SK-N-SH (cell line): ENCODE measurements at regions not wholly inside any gene's neighbourhood (a gene's known extent, or its start where the extent isn't known, plus 50 kb on each side); places are given as distances from the start of the nearest gene placed in this dataset.

Experiments used
- CTCF ChIA-PET: fragments of 300-600, 350-600 bp; formaldehyde crosslinking; extraction: SDS; loops from one replicate; lab custom pipeline; 2021; lab: Yijun Ruan, JAX
- POLR2A ChIA-PET: fragments of 350-600 bp; sonication (Branson Sonifier 250); formaldehyde crosslinking; extraction: SDS; loops from one replicate; lab custom pipeline; 2020; ENCODE audit warnings: antibody characterized with exemption, inconsistent platforms; lab: Yijun Ruan, JAX
- DNase-seq: peaks from one replicate; pipeline ENCODE4 v3.0.0; 2012
- H2AFZ ChIP-seq: fragments of 200-600 bp; sonication (generic); 2 replicates; pipeline ENCODE4 v1.8.1; 2016; ENCODE audit warnings: antibody characterized with exemption, mild to moderate bottlenecking, low read depth
- H3F3A ChIP-seq: fragments of 200-600 bp; sonication (generic); replicated peaks from 2 replicates; pipeline ENCODE3; 2016; ENCODE audit warnings: antibody characterized with exemption, mild to moderate bottlenecking; ENCODE audit not compliant: insufficient read depth
- H3K27ac ChIP-seq, 2 experiments: fragments of 200-500 bp in 1 of 2; fragments of 200-600 bp in 1 of 2; sonication (Bioruptor generic) in 1 of 2; sonication (generic), shearing (Covaris generic) in 1 of 2; 2 replicates each; pipeline versions ENCODE4 v1.5.1 to v1.6.1; 2014 to 2016; ENCODE audit warnings: low read depth in 2 of 2, inconsistent platforms in 1 of 2, low read length in 1 of 2, mild to moderate bottlenecking in 1 of 2, mixed read lengths in 1 of 2
- H3K27me3 ChIP-seq: fragments of 200-600 bp; sonication (generic), shearing (Covaris generic); 2 replicates; pipeline ENCODE4 v1.6.1; 2016; ENCODE audit warnings: mixed run types; ENCODE audit not compliant: insufficient read depth
- H3K36me3 ChIP-seq, 2 experiments: fragments of 200-500 bp in 1 of 2; fragments of 200-600 bp in 1 of 2; sonication (Bioruptor generic) in 1 of 2; sonication (generic) in 1 of 2; replicated peaks in 1 of 2; 2 replicates each; pipeline versions ENCODE3 to v1.5.1; 2014 to 2016; ENCODE audit warnings: low read length in 1 of 2, mild to moderate bottlenecking in 1 of 2; ENCODE audit not compliant: insufficient read depth in 2 of 2, control insufficient read depth in 1 of 2
- H3K4me1 ChIP-seq, 2 experiments: fragments of 200-500 bp in 1 of 2; fragments of 200-600 bp in 1 of 2; sonication (Bioruptor generic) in 1 of 2; sonication (generic), shearing (Covaris generic) in 1 of 2; 2 replicates each; pipeline versions ENCODE4 v1.5.1 to v1.6.1; 2014 to 2016; ENCODE audit warnings: low read depth in 1 of 2, low read length in 1 of 2, mixed run types in 1 of 2; ENCODE audit not compliant: insufficient read depth in 2 of 2, control insufficient read depth in 1 of 2
- H3K4me2 ChIP-seq: fragments of 200-600 bp; sonication (generic), shearing (Covaris generic); 2 replicates; pipeline ENCODE4 v1.6.1; 2017; ENCODE audit warnings: mixed run types
- H3K4me3 ChIP-seq, 2 experiments: fragments of 200-500 bp in 1 of 2; fragments of 200-600 bp in 1 of 2; sonication (Bioruptor generic) in 1 of 2; sonication (generic), shearing (Covaris generic) in 1 of 2; 2 replicates each; pipeline versions ENCODE4 v1.5.1 to v1.8.1; 2014 to 2016; ENCODE audit warnings: low read depth in 2 of 2, inconsistent platforms in 1 of 2, low read length in 1 of 2, mild to moderate bottlenecking in 1 of 2, mixed read lengths in 1 of 2, moderate library complexity in 1 of 2
- H3K79me2 ChIP-seq: fragments of 200-600 bp; sonication (generic); 2 replicates; pipeline ENCODE4 v1.8.1; 2017; ENCODE audit warnings: mild to moderate bottlenecking; ENCODE audit not compliant: insufficient read depth
- H3K9ac ChIP-seq: fragments of 200-600 bp; sonication (generic); 2 replicates; pipeline ENCODE4 v1.6.1; 2017; ENCODE audit warnings: mixed run types
- H3K9me2 ChIP-seq: fragments of 200-600 bp; sonication (generic); 2 replicates; pipeline ENCODE4 v1.6.1; 2017; ENCODE audit warnings: mixed run types
- H3K9me3 ChIP-seq: fragments of 200-600 bp; sonication (generic); 2 replicates; pipeline ENCODE4 v1.6.1; 2017; ENCODE audit warnings: mixed run types, mild to moderate bottlenecking, moderate library complexity
- H4K20me1 ChIP-seq: fragments of 200-600 bp; sonication (generic); 2 replicates; pipeline ENCODE4 v1.6.1; 2017; ENCODE audit warnings: mild to moderate bottlenecking, mixed run types; ENCODE audit not compliant: insufficient read depth
- CHD2 ChIP-seq: fragments of 150-350 bp; IDR thresholded peaks from 2 replicates; pipeline ENCODE4 v1.6.1; 2018; ENCODE audit warnings: low read length; ENCODE audit not compliant: partially characterized antibody
- EZH2phosphoT487 ChIP-seq: fragments of 200-600 bp; sonication (generic); IDR thresholded peaks from 2 replicates; pipeline ENCODE4 v1.6.1; 2017; ENCODE audit warnings: low read depth, mixed run types, mild to moderate bottlenecking, antibody characterized with exemption, moderate library complexity, borderline replicate concordance
- FOSL2 ChIP-seq: IDR thresholded peaks from 2 replicates; pipeline ENCODE4 v1.4.0; 2012; ENCODE audit warnings: low read depth, mild to moderate bottlenecking, moderate library complexity, borderline replicate concordance
- GABPA ChIP-seq: IDR thresholded peaks from 2 replicates; pipeline ENCODE4 v1.4.0; 2012; ENCODE audit warnings: low read depth, mild to moderate bottlenecking
- GATA2 ChIP-seq: sonication (generic); formaldehyde crosslinking; IDR thresholded peaks from 2 replicates; pipeline ENCODE4 v1.5.0; 2020; ENCODE audit warnings: mild to moderate bottlenecking, missing genetic modification reagents
- JUND ChIP-seq: IDR thresholded peaks from 2 replicates; pipeline ENCODE4 v1.4.0; 2012
- MEF2A ChIP-seq: IDR thresholded peaks from 2 replicates; pipeline ENCODE4 v1.4.0; 2012; ENCODE audit warnings: low read depth, borderline replicate concordance
- MXI1 ChIP-seq: IDR thresholded peaks from 2 replicates; pipeline ENCODE4 v1.6.1; 2012; ENCODE audit warnings: mild to moderate bottlenecking, low read depth, low read length, improper control_type of control experiment
- NFIC ChIP-seq: IDR thresholded peaks from 2 replicates; pipeline ENCODE4 v1.4.0; 2012; ENCODE audit warnings: borderline replicate concordance
- NRF1 ChIP-seq: IDR thresholded peaks from 2 replicates; pipeline ENCODE4 v1.6.1; 2012; ENCODE audit warnings: low read depth, mild to moderate bottlenecking, low read length
- POLR2AphosphoS5 ChIP-seq: IDR thresholded peaks from 2 replicates; pipeline ENCODE4 v1.6.1; 2012; ENCODE audit warnings: low read depth, low read length
- RFX5 ChIP-seq: IDR thresholded peaks from 2 replicates; pipeline ENCODE4 v1.6.1; 2012; ENCODE audit warnings: mild to moderate bottlenecking, improper control_type of control experiment, low read length
- RXRA ChIP-seq: IDR thresholded peaks from 2 replicates; pipeline ENCODE4 v1.4.0; 2012; ENCODE audit warnings: low read depth, mild to moderate bottlenecking, borderline replicate concordance
- SIN3A ChIP-seq: IDR thresholded peaks from 2 replicates; pipeline ENCODE4 v1.6.1; 2012; ENCODE audit warnings: low read depth, mild to moderate bottlenecking, low read length, moderate library complexity, borderline replicate concordance
- SMC3 ChIP-seq: IDR thresholded peaks from 2 replicates; pipeline ENCODE4 v1.6.1; 2012; ENCODE audit warnings: low read depth, low read length, improper control_type of control experiment
- TCF12 ChIP-seq: IDR thresholded peaks from 2 replicates; pipeline ENCODE4 v1.4.0; 2012
- WGBS: methylation state at CpG from one replicate; pipeline ENCODE4 v1.1.6; 2017; ENCODE audit warnings: low lambda C conversion rate; 5-methylcytosine and 5-hydroxymethylcytosine counted together
- TF ChIP-seq, protein P1 (sequence below): IDR thresholded peaks from 2 replicates; pipeline ENCODE4; 2012
- TF ChIP-seq, protein P2 (sequence below): IDR thresholded peaks from 2 replicates; pipeline ENCODE4 v1.4.0; 2012; ENCODE audit warnings: low read depth
- TF ChIP-seq, protein P3 (sequence below): IDR thresholded peaks from 2 replicates; pipeline ENCODE4 v1.4.0; 2012; ENCODE audit warnings: low read depth, borderline replicate concordance

DNA sequence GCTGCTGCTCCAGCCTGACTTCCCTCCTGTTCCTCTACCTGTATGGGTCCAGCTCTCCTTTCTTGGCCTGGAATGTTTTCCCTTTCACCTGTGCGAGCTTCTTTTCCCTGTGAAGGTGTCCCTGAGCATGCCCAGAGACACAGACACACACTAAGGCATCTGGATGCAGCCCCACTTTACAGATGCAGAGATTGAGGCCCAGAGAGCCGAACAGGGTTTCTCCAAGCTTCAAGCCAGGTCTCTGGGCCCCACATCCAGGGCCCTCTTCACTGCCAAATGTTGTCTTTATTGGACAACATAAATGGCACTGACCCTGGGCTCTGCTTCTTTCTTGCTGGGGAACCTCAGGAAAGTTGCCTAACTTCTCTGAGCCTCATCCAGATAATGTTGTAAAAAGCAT is 561.6 kb downstream of the MIAT start:
- Histone ChIP-seq H3K79me2 (no peaks in the 10 kb centered on the region), H4K20me1 (no peaks in the 10 kb centered on the region), H3K4me3 (no peak overlapping the region), H2AFZ (no peak overlapping the region), H3K4me2 (no peak overlapping the region), H3K9ac (no peak overlapping the region), H3K27me3 (no peaks in the 10 kb centered on the region), H3K36me3 (no peaks in the 10 kb centered on the region), H3K4me1 (peaks cover 5 to 29% of the 10 kb centered on the region in 2 experiments; a peak in 2 of 4 replicates), H3K9me2 (no peaks in the 10 kb centered on the region), H3F3A (peaks cover 4% of the 10 kb centered on the region), H3K9me3 (no peaks in the 10 kb centered on the region; the same call in 1 of the 2 replicates), H3K27ac (peak overlapping the region in 1 of 2 experiments; percentile 89; a peak in 2 of 4 replicates)
- POLR2A ChIA-PET = no interaction called here
- WGBS = 76% methylated on average over 2 of the region's 2 CpGs
- CTCF ChIA-PET = interaction anchor here (1.4 kb wide), 1 partner anchor 11 kb away, joined by 4 read pairs; no protein-coding TSS in a partner anchor
- DNase-seq = no peak
- no peak for TF ChIP-seq NFIC
- no peak for TF ChIP-seq MEF2A
- no peak for TF ChIP-seq FOSL2
- TF ChIP-seq, protein P1, sequence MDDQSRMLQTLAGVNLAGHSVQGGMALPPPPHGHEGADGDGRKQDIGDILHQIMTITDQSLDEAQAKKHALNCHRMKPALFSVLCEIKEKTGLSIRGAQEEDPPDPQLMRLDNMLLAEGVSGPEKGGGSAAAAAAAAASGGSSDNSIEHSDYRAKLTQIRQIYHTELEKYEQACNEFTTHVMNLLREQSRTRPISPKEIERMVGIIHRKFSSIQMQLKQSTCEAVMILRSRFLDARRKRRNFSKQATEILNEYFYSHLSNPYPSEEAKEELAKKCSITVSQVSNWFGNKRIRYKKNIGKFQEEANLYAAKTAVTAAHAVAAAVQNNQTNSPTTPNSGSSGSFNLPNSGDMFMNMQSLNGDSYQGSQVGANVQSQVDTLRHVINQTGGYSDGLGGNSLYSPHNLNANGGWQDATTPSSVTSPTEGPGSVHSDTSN = no peak
- TF ChIP-seq EZH2phosphoT487 = no peak
- TF ChIP-seq, protein P2, sequence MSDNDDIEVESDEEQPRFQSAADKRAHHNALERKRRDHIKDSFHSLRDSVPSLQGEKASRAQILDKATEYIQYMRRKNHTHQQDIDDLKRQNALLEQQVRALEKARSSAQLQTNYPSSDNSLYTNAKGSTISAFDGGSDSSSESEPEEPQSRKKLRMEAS = no peak
- TF ChIP-seq GATA2 (CRISPR knock-in tag) = no peak
- TF ChIP-seq, protein P3, sequence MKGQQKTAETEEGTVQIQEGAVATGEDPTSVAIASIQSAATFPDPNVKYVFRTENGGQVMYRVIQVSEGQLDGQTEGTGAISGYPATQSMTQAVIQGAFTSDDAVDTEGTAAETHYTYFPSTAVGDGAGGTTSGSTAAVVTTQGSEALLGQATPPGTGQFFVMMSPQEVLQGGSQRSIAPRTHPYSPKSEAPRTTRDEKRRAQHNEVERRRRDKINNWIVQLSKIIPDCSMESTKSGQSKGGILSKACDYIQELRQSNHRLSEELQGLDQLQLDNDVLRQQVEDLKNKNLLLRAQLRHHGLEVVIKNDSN = no peak
- TF ChIP-seq NRF1 = no peak
- TF ChIP-seq SMC3 = no peak
- TF ChIP-seq POLR2AphosphoS5 = no peak
- TF ChIP-seq RXRA = no peak
- no peak for TF ChIP-seq RFX5
- TF ChIP-seq GABPA = no peak
- no peak for TF ChIP-seq TCF12
- no peak for TF ChIP-seq SIN3A
- TF ChIP-seq MXI1 = no peak
- TF ChIP-seq CHD2 = no peak

DNA sequence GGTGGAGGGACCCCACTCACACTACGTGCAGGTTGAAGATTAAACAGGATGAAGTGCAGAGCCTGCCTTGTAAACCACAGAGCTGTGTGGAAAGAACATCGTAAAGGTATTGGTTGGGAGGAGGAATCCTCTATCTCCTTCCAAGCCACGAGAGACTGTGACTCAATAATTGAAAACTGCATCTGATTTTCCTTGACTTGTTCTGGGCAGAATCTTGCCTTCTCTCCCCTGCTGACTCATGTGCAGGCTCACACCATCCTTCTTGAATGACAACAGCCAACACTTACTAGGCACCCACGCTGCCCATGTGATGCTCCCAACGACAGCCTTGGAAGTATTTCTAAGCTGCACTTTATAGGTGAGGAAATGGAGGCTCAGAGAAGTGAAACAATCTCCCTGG is 563.0 kb downstream of the MIAT start:
- no peaks in the 10 kb centered on the region for H3K36me3 ChIP-seq
- POLR2A ChIA-PET = no interaction called here
- TF ChIP-seq, protein P1 = peak; percentile 62
- TF ChIP-seq JUND (0 out of 2 replicates have a peak, but pooled peaks have one; percentile 14), TCF12 (peak; percentile 42), GATA2 (CRISPR knock-in tag) (no peak), FOSL2 (peak; percentile 35; the same call in 1 of the 2 replicates), NFIC (peak; percentile 13; the same call in 1 of the 2 replicates)
- TF ChIP-seq, protein P3 = no peak; the same call in 1 of the 2 replicates
- TF ChIP-seq, protein P2 = peak; percentile 20; the same call in 1 of the 2 replicates
- TF ChIP-seq, all 33 proteins: peak for 6
- Histone ChIP-seq H3K4me2 (no peak overlapping the region), H3K27ac (no peak overlapping the region), H3K79me2 (no peaks in the 10 kb centered on the region), H3K4me3 (no peak overlapping the region), H3K4me1 (peaks cover 5 to 39% of the 10 kb centered on the region in 2 experiments; a peak in 2 of 4 replicates), H3K9me3 (no peaks in the 10 kb centered on the region; the same call in 1 of the 2 replicates), H4K20me1 (no peaks in the 10 kb centered on the region), H3K9me2 (no peaks in the 10 kb centered on the region), H3K27me3 (no peaks in the 10 kb centered on the region), H2AFZ (no peak overlapping the region), H3K9ac (no peak overlapping the region), H3F3A (peaks cover 6% of the 10 kb centered on the region)
- CTCF ChIA-PET = no interaction called here
- DNase-seq = no peak
- WGBS = 20% methylated on average over 5 of the region's 5 CpGs
